Activated CD8-positive, alpha-beta memory T cell treated with anti-CD3 and anti-CD28 coated beads, Interleukin-2, amount 50 U/mL, for 1 hour (primary cell): ENCODE measurements at regions not wholly inside any gene's neighbourhood (a gene's known extent, or its start where the extent isn't known, plus 50 kb on each side); places are given as distances from the start of the nearest gene placed in this dataset.
A peak's percentile ranks its signal among the peaks of the same experiment; 100 is the strongest.

Source experiments
- DNase-seq: peaks from one replicate; pipeline ENCODE4 v3.0.0-alpha.2; 2020; ENCODE audit errors: extremely low read depth

GRCh38 chr6:169969372-169970099, 218.1 kb downstream of the ERMARD start:
- DNase-seq: no peak

GRCh38 chr6:169968541-169969270, 217.3 kb downstream of the ERMARD start:
- DNase-seq: no peak

- DNase-seq: no peak
These were observed 216.3 kb downstream of the ERMARD start for GRCh38 chr6:169967687-169968086.

GRCh38 chr6:169966312-169967181, 215.1 kb downstream of the ERMARD start:
- DNase-seq: no peak

GRCh38 chr6:169965657-169966311, 214.4 kb downstream of the ERMARD start:
- no peak for DNase-seq

- no peak for DNase-seq
These were observed 213.8 kb downstream of the ERMARD start for GRCh38 chr6:169965239-169965638.

GRCh38 chr6:169964486-169965180, 213.2 kb downstream of the ERMARD start:
- no peak for DNase-seq

GRCh38 chr6:169963581-169964297, 212.3 kb downstream of the ERMARD start:
- DNase-seq: no peak

- no peak for DNase-seq
These were observed 211.4 kb downstream of the ERMARD start for GRCh38 chr6:169962604-169963469.

- DNase-seq: no peak
These were observed 210.5 kb downstream of the ERMARD start for GRCh38 chr6:169961772-169962561.

- no peak for DNase-seq
These were observed 209.6 kb downstream of the ERMARD start for GRCh38 chr6:169960886-169961611.

GRCh38 chr6:169960521-169960885, 209.1 kb downstream of the ERMARD start:
- DNase-seq: no peak

- DNase-seq: no peak
These were observed 208.6 kb downstream of the ERMARD start for GRCh38 chr6:169960003-169960344.

- peak; percentile 26 for DNase-seq
These were observed 207.9 kb downstream of the ERMARD start for GRCh38 chr6:169959136-169960002.

GRCh38 chr6:169958510-169958909, 207.1 kb downstream of the ERMARD start:
- DNase-seq: no peak

- no peak for DNase-seq
These were observed 206.0 kb downstream of the ERMARD start for GRCh38 chr6:169957351-169957963.

GRCh38 chr6:169956580-169956979, 205.2 kb downstream of the ERMARD start:
- DNase-seq: no peak
